ENCODE measurements at regions not wholly inside any gene's neighbourhood (a gene's known extent, or its start where the extent isn't known, plus 50 kb on each side); places are given as distances from the start of the nearest gene placed in this dataset.

- H3K27me3 ChIP-seq (ENCODE audit: insufficient read depth, low read length), result no peaks in the 10 kb centered on the region
- H2BK12ac ChIP-seq (ENCODE audit: insufficient read length, low read depth, low read length), result no peak overlapping the region
- no peaks in the 10 kb centered on the region for H3K9me3 ChIP-seq (ENCODE audit: control insufficient read depth, low read depth, low read length)
- H3K9ac ChIP-seq (ENCODE audit: extremely low read depth, insufficient read length, low read length), result no peak overlapping the region
- no peak overlapping the region for H4K91ac ChIP-seq (ENCODE audit: insufficient read length, low read depth, low read length)
- WGBS (ENCODE audit: extremely low coverage, insufficient read length, low lambda C conversion rate), result 100% methylated on average over 1 of the region's 2 CpGs
- H4K5ac ChIP-seq (ENCODE audit: insufficient read length, low read depth, low read length), result no peak overlapping the region
- no peaks in the 10 kb centered on the region for H4K20me1 ChIP-seq (ENCODE audit: control insufficient read depth, insufficient read depth, insufficient read length)
- H2BK5ac ChIP-seq (ENCODE audit: insufficient read length, low read length), result no peak overlapping the region
- TF ChIP-seq CTCF (conservative IDR thresholded peaks at IDR 0.05), result no peak
- H3K18ac ChIP-seq (ENCODE audit: insufficient read length, low read depth, low read length), result no peak overlapping the region
- DNase-seq, result no peak
- no peak overlapping the region for H2AK5ac ChIP-seq (ENCODE audit: insufficient read length, low read length)
- H3K56ac ChIP-seq (ENCODE audit: insufficient read length, low read depth, low read length), result no peak overlapping the region
- no peak overlapping the region for H2BK15ac ChIP-seq (ENCODE audit: low read depth, low read length)
- no peak overlapping the region for H2AFZ ChIP-seq (ENCODE audit: low read length)
- H4K8ac ChIP-seq (replicated peaks; ENCODE audit: insufficient read length, low read depth, low read length), result no peak overlapping the region
- H3K23ac ChIP-seq (ENCODE audit: insufficient read length, low read depth, low read length), result no peak overlapping the region
- H3K4ac ChIP-seq (ENCODE audit: low read depth, low read length), result no peak overlapping the region
- no peaks in the 10 kb centered on the region for H3K23me2 ChIP-seq (ENCODE audit: insufficient read length, low read depth, low read length, poor library complexity, severe bottlenecking)
- no peak overlapping the region for H2BK20ac ChIP-seq (ENCODE audit: low read depth, low read length, poor library complexity, severe bottlenecking)
- H3K36me3 Mint-ChIP-seq (ENCODE audit: insufficient read depth in 1 of 3, low read depth in 3 of 3), result no peaks in the 10 kb centered on the region
- H3K79me1 ChIP-seq (ENCODE audit: insufficient read depth, low read depth, low read length, poor library complexity, severe bottlenecking), result no peaks in the 10 kb centered on the region
- no peak overlapping the region for H3K27ac Mint-ChIP-seq
- no peak overlapping the region for H3T11ph ChIP-seq (ENCODE audit: low read length)
- no peak overlapping the region for H3K4me2 ChIP-seq (ENCODE audit: insufficient read depth, insufficient read length, low read length)
- no peaks in the 10 kb centered on the region for H3K79me2 ChIP-seq (ENCODE audit: insufficient read depth, low read length)
- H3K14ac ChIP-seq (ENCODE audit: insufficient read depth, low read length), result no peak overlapping the region
- H3K27me3 Mint-ChIP-seq (ENCODE audit: low read depth), result no peaks in the 10 kb centered on the region
- H3K27ac ChIP-seq (ENCODE audit: insufficient read length, low read depth, low read length), result no peak overlapping the region
- H2BK120ac ChIP-seq (ENCODE audit: low read depth, low read length, poor library complexity, severe bottlenecking), result no peak overlapping the region
- no peaks in the 10 kb centered on the region for H3K4me1 ChIP-seq (ENCODE audit: insufficient read depth, low read length)
- no peaks in the 10 kb centered on the region for H3K4me1 Mint-ChIP-seq
- H3K9me3 Mint-ChIP-seq, result no peaks in the 10 kb centered on the region; a peak in 1 of 5 replicates
- no peak overlapping the region for H3K4me3 Mint-ChIP-seq
These were observed 537.4 kb upstream of the PHF14 start for GRCh38 chr7:10436302-10436701.

All from H9 (cell line).